ENCODE measurements at regions not wholly inside any gene's neighbourhood (a gene's known extent, or its start where the extent isn't known, plus 50 kb on each side); places are given as distances from the start of the nearest gene placed in this dataset.

DNA sequence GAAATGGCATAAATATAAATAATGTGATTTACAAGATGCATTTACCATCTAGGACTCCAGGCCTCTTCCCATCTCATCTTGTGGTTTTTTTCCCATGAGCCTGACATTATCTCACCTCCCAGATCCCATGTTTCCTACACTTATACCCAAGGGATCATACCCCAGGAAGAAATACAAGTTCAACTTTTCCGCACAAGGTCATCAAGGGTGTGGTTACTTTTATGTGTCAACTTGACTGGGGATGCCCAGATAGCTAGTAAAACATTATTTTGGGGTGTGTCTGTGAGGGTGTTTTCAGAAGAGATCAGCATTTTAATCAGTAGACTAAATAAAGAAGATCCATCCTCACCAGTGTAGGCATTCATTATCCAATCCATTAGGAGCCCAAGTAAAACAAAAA lies 176.3 kb upstream of the TNFAIP3 start:
- H3K9me3 Mint-ChIP-seq (ENCODE audit: unreplicated experiment) = peaks cover 20% of the 10 kb centered on the region
- peaks cover 9% of the 10 kb centered on the region for H3K4me1 Mint-ChIP-seq (ENCODE audit: low read depth, unreplicated experiment)
- CTCF ChIA-PET = no interaction called here
- no peak overlapping the region for H3K4me3 Mint-ChIP-seq (ENCODE audit: unreplicated experiment)
- Histone ChIP-seq H3K9me3 (peaks cover 2% of the 10 kb centered on the region; the same call in 1 of the 2 replicates), H3K4me1 (peaks cover 5% of the 10 kb centered on the region; the same call in 1 of the 2 replicates), H3K4me3 (ENCODE audit: low read depth, low read length) (no peak overlapping the region), H3K27me3 (replicated peaks; ENCODE audit: control insufficient read depth, insufficient read depth, low read length) (no peaks in the 10 kb centered on the region), H3K36me3 (ENCODE audit: control insufficient read depth, insufficient read depth, low read length) (no peaks in the 10 kb centered on the region)
- intact Hi-C loops (cut with micrococcal nuclease; ENCODE audit: unreplicated experiment) = no loop called here
- H3K27ac Mint-ChIP-seq (ENCODE audit: unreplicated experiment) = no peak overlapping the region
- no peaks in the 10 kb centered on the region for H3K36me3 Mint-ChIP-seq (ENCODE audit: insufficient read depth, unreplicated experiment)
- DNase-seq = no peak
- POLR2A ChIA-PET = no interaction called here
- no peak for TF ChIP-seq CTCF (IDR thresholded peaks at IDR 0.05; ENCODE audit: insufficient read depth in 1 of 2, low read depth in 1 of 2, low read length in 1 of 2, severe bottlenecking in 1 of 2, unreplicated experiment in 1 of 2)
- no TSS peak for BruUV-seq (replicated peaks)
- H3K27me3 Mint-ChIP-seq (ENCODE audit: insufficient read depth, unreplicated experiment) = no peaks in the 10 kb centered on the region

- H3K4me3 Mint-ChIP-seq (ENCODE audit: unreplicated experiment) = no peak overlapping the region
- POLR2A ChIA-PET = no interaction called here
- Histone ChIP-seq H3K36me3 (ENCODE audit: control insufficient read depth, insufficient read depth, low read length) (no peaks in the 10 kb centered on the region), H3K4me3 (ENCODE audit: low read depth, low read length) (no peak overlapping the region), H3K4me1 (peaks cover 21% of the 10 kb centered on the region), H3K9me3 (peaks cover 4% of the 10 kb centered on the region; the same call in 1 of the 2 replicates), H3K27me3 (replicated peaks; ENCODE audit: control insufficient read depth, insufficient read depth, low read length) (no peaks in the 10 kb centered on the region)
- no peak for DNase-seq
- H3K4me1 Mint-ChIP-seq (ENCODE audit: low read depth, unreplicated experiment) = peaks cover 18% of the 10 kb centered on the region
- CTCF ChIA-PET = no interaction called here
- no TSS peak for BruUV-seq (replicated peaks)
- intact Hi-C loops (cut with micrococcal nuclease; ENCODE audit: unreplicated experiment) = no loop called here
- no peaks in the 10 kb centered on the region for H3K27me3 Mint-ChIP-seq (ENCODE audit: insufficient read depth, unreplicated experiment)
- H3K27ac Mint-ChIP-seq (ENCODE audit: unreplicated experiment) = no peak overlapping the region
- H3K9me3 Mint-ChIP-seq (ENCODE audit: unreplicated experiment) = peaks cover 10% of the 10 kb centered on the region
- no peak for TF ChIP-seq CTCF (IDR thresholded peaks at IDR 0.05; ENCODE audit: insufficient read depth in 1 of 2, low read depth in 1 of 2, low read length in 1 of 2, severe bottlenecking in 1 of 2, unreplicated experiment in 1 of 2)
- peaks cover 4% of the 10 kb centered on the region for H3K36me3 Mint-ChIP-seq (ENCODE audit: insufficient read depth, unreplicated experiment)
Observed at GRCh38 chr6:137692308-137692707, 174.8 kb upstream of the TNFAIP3 start.

GRCh38 chr6:137692806-137693205 lies 174.3 kb upstream of the TNFAIP3 start:
- H3K9me3 Mint-ChIP-seq (ENCODE audit: unreplicated experiment) = peaks cover 10% of the 10 kb centered on the region
- peaks cover 20% of the 10 kb centered on the region for H3K4me1 Mint-ChIP-seq (ENCODE audit: low read depth, unreplicated experiment)
- intact Hi-C loops (cut with micrococcal nuclease; ENCODE audit: unreplicated experiment) = no loop called here
- peaks cover 4% of the 10 kb centered on the region; the same call in 1 of the 2 replicates for H3K9me3 ChIP-seq
- H3K36me3 ChIP-seq (ENCODE audit: control insufficient read depth, insufficient read depth, low read length) = no peaks in the 10 kb centered on the region
- BruUV-seq (replicated peaks) = no TSS peak
- no peak for DNase-seq
- H3K36me3 Mint-ChIP-seq (ENCODE audit: insufficient read depth, unreplicated experiment) = peaks cover 7% of the 10 kb centered on the region
- H3K4me1 ChIP-seq = peaks cover 26% of the 10 kb centered on the region
- H3K27me3 ChIP-seq (replicated peaks; ENCODE audit: control insufficient read depth, insufficient read depth, low read length) = no peaks in the 10 kb centered on the region
- H3K27ac Mint-ChIP-seq (ENCODE audit: unreplicated experiment) = no peak overlapping the region
- no peak overlapping the region for H3K4me3 Mint-ChIP-seq (ENCODE audit: unreplicated experiment)
- no peak for TF ChIP-seq CTCF (IDR thresholded peaks at IDR 0.05; ENCODE audit: insufficient read depth in 1 of 2, low read depth in 1 of 2, low read length in 1 of 2, severe bottlenecking in 1 of 2, unreplicated experiment in 1 of 2)
- ChIA-PET POLR2A (no interaction called here), CTCF (no interaction called here)
- no peaks in the 10 kb centered on the region for H3K27me3 Mint-ChIP-seq (ENCODE audit: insufficient read depth, unreplicated experiment)
- no peak overlapping the region for H3K4me3 ChIP-seq (ENCODE audit: low read depth, low read length)

Measured in Caco-2 (cell line).